HG03342 (cell line): ENCODE measurements at regions not wholly inside any gene's neighbourhood (a gene's known extent, or its start where the extent isn't known, plus 50 kb on each side); places are given as distances from the start of the nearest gene placed in this dataset.
A peak's percentile ranks its signal among the peaks of the same experiment; 100 is the strongest.

ENCODE experiments used
- ATAC-seq: cut with Tn5 transposase; IDR thresholded peaks from one replicate; pipeline ENCODE4 v1.9.1; 2021; ENCODE audit warnings: mild to moderate bottlenecking, moderate library complexity; ENCODE audit not compliant: unreplicated experiment

- ATAC-seq: no peak
Observed at GRCh38 chr14:22086131-22086530, 412.5 kb upstream of the OR4E1 start.

DNA sequence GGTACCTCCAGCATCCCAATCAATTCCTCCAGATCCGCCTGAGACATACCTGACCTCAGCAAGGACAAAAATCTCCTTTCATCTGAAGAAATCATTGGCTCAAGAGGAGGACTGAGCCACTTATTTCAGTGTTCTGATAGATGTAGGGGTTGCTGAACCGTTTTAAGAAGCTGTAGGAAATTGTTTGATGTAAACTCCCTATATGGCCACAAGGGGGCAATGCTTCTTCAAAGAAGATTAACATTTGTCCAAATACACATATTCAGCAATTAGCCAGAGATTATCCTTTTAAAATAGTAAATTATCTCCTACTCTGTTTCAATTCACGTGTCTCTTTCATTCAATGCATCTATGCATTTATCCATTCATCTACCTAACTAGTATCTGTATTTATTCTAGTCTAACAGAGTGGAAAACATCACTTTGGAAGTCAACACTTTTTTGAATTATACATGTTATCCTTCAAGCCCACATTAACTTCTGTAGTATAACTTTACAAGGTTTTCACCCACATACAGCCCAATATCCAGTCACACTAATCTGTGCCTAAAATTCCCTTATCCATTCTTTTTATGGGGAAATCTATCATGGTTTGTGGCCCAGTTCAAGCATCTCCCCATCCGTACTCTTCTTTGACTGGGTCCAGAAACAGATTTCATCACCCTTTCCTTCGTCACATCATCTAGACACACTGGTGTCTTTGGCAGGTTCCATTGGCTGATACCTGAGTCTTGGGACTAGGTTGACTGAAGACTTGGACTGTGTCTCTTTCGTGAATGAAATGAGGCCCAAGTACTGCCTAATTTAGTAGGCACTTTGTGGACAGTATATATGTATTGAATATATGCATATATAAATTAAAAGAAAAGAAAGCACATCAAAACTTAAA lies 411.0 kb upstream of the OR4E1 start:
- no peak for ATAC-seq

DNA sequence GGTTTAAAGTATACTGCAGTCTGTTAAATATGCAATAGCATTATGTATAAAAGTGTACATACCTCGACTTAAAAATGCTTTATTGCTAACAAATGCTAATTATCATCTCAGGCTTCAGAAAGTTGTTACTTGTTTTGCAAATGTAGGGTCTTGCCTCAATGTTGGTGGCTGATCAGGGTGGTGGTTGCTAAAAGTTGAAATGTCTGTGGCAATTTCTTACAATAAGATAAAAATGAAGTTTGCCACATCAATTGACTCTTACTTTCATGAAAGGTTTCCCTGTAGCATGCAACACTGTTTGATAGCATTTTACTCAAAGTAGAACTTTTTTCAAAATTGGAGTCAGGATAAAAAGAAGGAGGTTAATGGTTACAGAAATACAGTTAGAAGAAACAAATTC lies 407.7 kb upstream of the OR4E1 start:
- ATAC-seq: no peak

- no peak for ATAC-seq
Observed at GRCh38 chr14:22079766-22080165, 406.1 kb upstream of the OR4E1 start.

- no peak for ATAC-seq
Observed at GRCh38 chr14:22073801-22074200, 400.2 kb upstream of the OR4E1 start.

DNA sequence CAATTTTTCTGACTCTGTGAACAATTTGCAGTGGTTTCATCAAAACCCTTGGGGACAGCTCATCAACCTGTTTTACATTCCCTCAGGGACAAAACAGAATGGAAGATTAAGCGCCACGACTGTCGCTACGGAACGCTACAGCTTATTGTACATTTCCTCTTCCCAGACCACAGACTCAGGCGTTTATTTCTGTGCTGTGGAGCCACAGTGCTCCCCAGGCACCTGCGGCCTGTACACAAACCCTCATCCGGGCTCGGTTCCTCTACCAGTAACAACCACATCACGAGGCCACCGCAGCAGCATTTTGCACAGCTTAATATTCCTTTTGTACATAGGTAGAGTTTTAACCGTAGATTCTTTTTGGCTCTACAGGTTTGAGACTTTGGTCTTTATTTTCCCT lies 397.4 kb upstream of the OR4E1 start:
- ATAC-seq: peak; percentile 77

GRCh38 chr14:22070119-22070982 lies 396.7 kb upstream of the OR4E1 start:
- ATAC-seq: peak; percentile 58

- no peak for ATAC-seq
Observed at GRCh38 chr14:22065347-22065746, 391.7 kb upstream of the OR4E1 start.

DNA sequence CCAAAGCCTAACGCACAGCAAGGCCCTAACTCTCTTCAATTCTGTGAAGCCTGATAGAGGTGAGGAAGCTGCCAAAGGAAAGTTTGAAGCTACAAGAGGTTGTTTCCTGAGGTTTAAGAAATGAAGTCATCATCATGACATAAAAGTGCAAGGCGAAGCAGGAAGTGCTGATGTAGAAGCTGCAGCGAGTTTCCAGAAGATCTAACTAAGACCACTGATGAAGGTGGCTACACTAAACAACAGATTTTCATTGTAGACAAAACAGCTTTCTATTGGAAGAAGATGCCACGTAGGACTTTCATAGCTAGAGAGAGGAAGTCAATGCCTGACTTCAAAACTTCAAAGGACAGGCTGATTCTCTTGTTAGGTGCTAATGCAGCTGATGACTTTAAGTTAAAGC lies 385.6 kb upstream of the OR4E1 start:
- no peak for ATAC-seq

DNA sequence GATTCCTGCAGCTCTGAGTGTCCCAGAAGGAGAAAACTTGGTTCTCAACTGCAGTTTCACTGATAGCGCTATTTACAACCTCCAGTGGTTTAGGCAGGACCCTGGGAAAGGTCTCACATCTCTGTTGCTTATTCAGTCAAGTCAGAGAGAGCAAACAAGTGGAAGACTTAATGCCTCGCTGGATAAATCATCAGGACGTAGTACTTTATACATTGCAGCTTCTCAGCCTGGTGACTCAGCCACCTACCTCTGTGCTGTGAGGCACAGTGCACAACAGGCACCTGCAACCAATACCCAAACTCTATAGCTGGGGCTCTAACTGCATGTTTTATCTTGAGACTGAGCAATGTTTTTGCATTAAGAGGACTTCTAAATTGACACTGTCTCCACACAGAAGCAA lies 379.2 kb upstream of the OR4E1 start:
- no peak for ATAC-seq

DNA sequence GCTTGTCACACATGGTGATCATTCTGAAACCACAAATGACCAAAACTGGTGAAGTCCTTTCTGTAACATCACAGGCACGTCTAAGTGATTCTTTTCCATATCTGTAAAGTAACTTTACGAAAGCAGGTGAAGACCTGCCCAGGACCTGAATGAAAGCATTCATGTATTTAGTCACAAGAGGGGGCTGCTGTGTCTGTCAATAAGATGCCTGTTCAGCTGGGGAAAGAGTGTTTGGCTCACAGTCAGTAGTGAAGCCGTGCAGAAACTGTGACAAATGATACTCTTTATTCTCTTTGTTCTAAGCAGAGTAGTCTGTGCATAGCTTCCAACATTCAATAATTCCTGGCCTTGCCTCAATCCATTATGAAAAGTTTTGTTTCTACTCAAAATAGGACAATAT lies 373.5 kb upstream of the OR4E1 start:
- peak; percentile 68 for ATAC-seq

GRCh38 chr14:22046063-22046462 lies 372.4 kb upstream of the OR4E1 start:
- ATAC-seq: no peak

DNA sequence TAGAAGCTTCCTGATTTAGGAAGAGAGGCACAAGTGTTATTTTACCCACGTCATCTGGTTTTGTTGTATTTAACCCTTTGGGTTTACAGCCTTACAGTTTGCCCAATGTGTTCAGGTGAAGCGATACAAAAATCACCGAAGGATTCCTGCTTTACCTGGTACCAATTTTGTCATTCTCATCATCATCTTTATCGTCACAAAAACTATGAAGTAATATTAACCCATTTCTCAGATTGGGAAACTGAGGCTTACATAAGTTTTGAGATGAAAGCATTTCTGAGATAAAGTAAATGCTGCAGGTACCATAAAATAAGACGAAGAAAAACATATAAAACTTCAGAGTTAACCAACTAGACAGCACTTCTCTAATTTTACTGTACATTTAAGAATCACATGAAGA lies 370.6 kb upstream of the OR4E1 start:
- no peak for ATAC-seq

GRCh38 chr14:22040781-22041125 lies 367.1 kb upstream of the OR4E1 start:
- no peak for ATAC-seq

DNA sequence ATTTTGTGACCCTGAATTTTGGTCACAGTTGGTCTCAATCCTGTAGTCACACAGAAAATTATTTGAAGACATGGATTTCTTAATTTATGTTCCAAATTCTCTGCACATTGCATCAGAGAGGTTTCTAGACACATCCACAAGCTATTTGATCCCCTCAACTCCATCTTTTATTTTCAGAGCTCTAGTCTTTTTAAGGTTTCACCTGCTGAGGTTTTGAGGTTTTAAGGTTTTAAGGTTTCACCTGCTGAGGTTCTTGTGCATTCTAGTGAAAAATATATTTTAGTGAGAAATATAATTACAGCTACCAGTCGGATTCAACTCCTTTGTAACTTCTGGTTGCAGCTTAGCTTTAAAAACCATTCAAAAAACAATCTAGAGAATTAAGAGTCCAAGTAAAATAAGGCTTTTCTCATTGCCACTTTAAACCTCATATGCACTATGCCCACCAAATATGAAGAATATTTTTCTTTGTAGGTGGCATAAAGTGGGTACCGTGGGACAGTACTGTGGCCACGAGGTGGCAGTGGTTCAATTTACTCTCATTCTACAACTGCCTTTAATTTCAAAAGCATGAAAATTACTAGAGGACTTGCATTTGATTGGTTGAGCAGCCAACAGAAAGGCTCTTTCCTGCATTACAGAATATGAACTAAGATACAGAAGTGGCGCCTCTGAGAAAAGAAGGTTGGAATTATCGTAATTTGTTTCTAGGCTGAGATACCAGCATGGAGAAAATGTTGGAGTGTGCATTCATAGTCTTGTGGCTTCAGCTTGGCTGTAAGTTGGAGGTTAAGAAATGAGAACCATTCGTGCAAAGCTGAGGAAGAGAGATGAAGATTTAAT lies 366.5 kb upstream of the OR4E1 start:
- ATAC-seq: no peak

DNA sequence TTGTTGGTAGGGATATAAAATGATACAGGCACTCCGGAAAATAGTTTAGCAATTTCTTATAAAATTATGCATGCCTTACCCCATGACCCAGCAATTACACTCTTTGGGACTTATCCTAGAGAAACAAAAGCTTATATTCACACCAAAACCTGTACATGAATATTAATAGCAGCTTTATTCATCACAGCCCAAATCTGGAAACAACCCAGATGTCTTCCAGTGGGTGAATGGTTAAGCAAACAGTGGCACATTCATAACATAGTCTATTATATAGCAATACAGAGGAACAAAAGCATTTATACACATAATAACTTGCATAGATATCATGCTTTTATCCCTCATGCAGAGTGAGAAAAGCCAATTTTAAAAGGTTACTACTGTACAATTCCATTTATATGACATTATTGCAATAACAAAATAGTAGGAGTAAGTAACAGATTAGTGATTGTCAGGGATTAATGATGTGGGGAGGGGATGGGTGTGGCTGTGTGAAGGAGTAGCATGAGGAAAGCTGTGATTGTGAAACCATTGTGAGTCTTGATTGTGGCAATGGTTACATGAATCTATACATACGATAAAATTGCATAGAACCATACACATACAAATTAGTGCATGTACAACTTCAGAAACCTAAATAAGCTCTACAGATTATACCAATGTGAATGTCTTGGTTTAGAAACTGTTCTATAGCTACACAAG lies 363.1 kb upstream of the OR4E1 start:
- ATAC-seq: no peak

DNA sequence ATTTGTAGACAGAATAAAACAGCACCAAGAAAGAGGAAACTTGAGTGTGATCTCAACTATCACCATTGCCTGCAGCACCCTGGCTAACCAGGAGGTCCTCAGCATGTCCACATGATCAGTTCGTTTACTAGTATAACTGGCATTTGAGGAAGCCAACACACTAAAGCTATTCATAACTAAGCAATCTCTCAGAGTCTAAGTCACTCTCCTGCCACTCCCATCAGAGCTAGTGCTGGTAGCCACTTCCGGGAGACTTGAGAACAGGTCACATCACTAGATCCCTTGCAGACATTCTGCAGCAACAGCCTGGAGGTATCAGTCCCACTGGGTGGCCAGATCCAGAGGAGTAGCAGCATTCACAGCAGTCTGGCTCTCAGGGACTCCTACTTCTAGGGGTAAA lies 352.9 kb upstream of the OR4E1 start:
- ATAC-seq: no peak

GRCh38 chr14:22025879-22026278 lies 352.3 kb upstream of the OR4E1 start:
- ATAC-seq: no peak

DNA sequence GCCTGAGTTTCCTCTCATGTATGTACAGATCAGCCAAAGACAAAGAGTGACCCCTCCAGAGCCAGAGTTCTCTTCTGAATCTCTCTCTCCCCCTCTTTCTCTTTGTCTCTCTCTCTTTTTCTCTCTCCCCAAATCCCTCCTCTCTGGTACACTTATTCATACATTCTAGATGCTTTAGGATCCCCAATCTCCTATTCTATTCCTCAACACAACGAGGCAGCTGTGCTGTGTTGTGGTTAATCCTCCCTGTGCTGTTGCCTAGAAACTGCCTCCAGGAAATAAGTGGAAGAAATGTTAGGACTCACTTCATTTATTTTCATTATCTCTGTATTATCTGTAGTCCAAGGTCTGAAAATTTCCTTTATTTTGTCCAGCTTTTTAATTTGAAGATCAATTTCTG lies 350.5 kb upstream of the OR4E1 start:
- ATAC-seq: no peak

DNA sequence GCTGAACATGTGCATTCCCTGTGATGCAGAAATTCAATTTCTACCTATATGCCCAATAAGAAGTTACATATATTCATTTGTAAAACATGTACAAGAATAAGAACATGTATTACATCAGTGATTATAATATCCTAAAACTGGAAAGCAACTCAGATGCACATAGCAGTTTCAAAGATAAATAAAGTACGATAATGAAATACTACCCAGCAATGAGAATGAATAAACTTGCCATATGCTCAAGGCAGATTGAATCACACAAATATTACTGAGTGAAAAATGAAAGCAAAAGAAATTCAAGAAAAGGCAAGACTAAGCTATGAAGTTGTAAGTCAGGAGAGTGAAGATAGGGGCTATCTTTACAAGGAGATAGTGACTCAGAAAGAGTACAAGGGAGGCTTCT lies 345.3 kb upstream of the OR4E1 start:
- ATAC-seq: no peak

DNA sequence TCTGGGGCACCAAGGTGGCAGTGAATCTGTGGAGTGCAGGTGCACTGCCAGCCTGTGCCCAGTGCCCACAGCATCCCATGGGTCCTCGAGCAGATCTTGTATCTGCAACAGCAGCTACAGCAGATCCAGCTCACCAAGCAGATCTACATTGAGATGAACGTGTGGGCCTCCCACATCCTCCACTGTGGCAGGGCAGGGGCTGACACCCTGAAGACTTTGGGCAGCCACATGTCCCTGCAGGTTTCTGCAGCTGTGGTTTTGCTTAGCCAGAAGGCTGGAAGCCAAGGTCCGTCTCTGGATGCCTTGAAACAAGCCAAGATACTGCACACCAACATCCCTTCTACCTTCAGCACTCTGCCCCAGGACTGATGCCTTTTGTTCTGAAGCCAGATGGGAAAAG lies 338.8 kb upstream of the OR4E1 start:
- no peak for ATAC-seq
